ENCODE measurements at regions not wholly inside any gene's neighbourhood (a gene's known extent, or its start where the extent isn't known, plus 50 kb on each side); places are given as distances from the start of the nearest gene placed in this dataset.
A peak's percentile ranks its signal among the peaks of the same experiment; 100 is the strongest.

DNA sequence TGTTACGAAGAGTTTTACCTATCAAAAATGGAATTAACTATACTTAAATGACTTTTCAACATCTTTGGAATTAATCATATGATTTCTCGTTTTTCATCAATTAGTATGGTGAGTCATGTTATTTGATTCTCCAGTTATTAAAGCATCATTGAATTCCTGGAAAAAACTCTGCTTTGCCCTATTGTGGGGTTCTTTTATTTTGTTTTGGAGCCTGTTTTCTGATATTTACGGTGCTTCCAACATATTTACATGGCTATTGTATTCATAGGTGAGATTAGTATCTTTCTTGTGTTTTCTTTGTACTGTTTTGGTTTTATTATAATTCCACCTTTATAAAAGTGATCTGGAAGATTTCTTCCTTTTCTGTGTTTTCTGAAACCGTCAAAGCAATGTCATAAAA, 902.7 kb downstream of the TBC1D22A start:
- Histone ChIP-seq H3K4me1 (replicated peaks in 1 of 2) (no peaks in the 10 kb centered on the region), H3K27ac (no peak overlapping the region), H3K4me3 (no peak overlapping the region)
- in situ Hi-C loops (cut with MboI; ENCODE audit: low pct_unique_long_range_greater_than_20kb in 2 of 9, low sequenced_read_pairs in 9 of 9, unreplicated experiment in 9 of 9), result no loop called here
- no peak for ATAC-seq (replicated peaks in 6 of 8)
- WGBS, 10 experiments, result 2 to 88% (median 39%) methylated on average over 3 to 4 of the region's 4 CpGs

GRCh38 chr22:47663615-47664605, 901.5 kb downstream of the TBC1D22A start:
- Histone ChIP-seq H3K4me3 (no peak overlapping the region), H3K27ac (no peak overlapping the region), H3K4me1 (replicated peaks in 1 of 2) (no peaks in the 10 kb centered on the region)
- 7 to 82% (median 39%) methylated on average over 2 to 11 of the region's 14 CpGs for WGBS, 10 experiments
- in situ Hi-C loops (cut with MboI; ENCODE audit: low pct_unique_long_range_greater_than_20kb in 2 of 9, low sequenced_read_pairs in 9 of 9, unreplicated experiment in 9 of 9), result no loop called here
- ATAC-seq (replicated peaks in 6 of 8), result no peak

GRCh38 chr22:47659467-47660223, 897.2 kb downstream of the TBC1D22A start:
- 0 to 42% (median 11%) methylated on average over 1 to 3 of the region's 3 CpGs; no CpG with 5 or more reads in 1 of the 10 experiments for WGBS, 10 experiments
- Histone ChIP-seq H3K27ac (no peak overlapping the region), H3K4me3 (no peak overlapping the region), H3K4me1 (replicated peaks in 1 of 2) (no peaks in the 10 kb centered on the region)
- peak in 3 of 8 experiments; percentile 67 to 87 (median 87) for ATAC-seq (replicated peaks in 6 of 8)
- in situ Hi-C loops (cut with MboI; ENCODE audit: low pct_unique_long_range_greater_than_20kb in 2 of 9, low sequenced_read_pairs in 9 of 9, unreplicated experiment in 9 of 9), result no loop called here

GRCh38 chr22:47658182-47658581, 895.7 kb downstream of the TBC1D22A start:
- Histone ChIP-seq H3K4me1 (replicated peaks in 1 of 2) (no peaks in the 10 kb centered on the region), H3K4me3 (no peak overlapping the region), H3K27ac (no peak overlapping the region)
- no peak for ATAC-seq (replicated peaks in 6 of 8)
- in situ Hi-C loops (cut with MboI; ENCODE audit: low pct_unique_long_range_greater_than_20kb in 2 of 9, low sequenced_read_pairs in 9 of 9, unreplicated experiment in 9 of 9), result no loop called here
- WGBS, 10 experiments, result 24 to 100% (median 57%) methylated on average over 1 to 4 of the region's 5 CpGs; no CpG with 5 or more reads in 2 of the 10 experiments

DNA sequence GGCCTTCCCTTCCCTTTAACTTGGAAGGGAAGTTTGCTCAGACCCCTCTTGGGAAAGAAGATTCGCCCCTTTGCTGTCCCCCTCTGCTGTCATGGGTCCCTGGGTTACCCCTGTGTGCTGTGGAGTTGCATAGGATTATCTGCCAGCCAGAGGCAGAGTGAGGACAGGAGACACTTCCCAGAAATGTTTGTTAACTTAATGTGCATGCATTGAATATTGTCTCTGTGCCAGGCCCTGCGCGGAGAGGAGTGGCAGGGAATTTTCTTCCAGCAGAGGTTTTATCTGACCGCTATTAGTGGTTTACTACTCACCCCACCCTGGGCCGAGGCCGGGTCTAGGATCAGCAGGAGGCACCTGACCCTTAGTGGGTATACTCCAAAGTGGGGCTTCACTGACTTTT, 894.8 kb downstream of the TBC1D22A start:
- in situ Hi-C loops (cut with MboI; ENCODE audit: low pct_unique_long_range_greater_than_20kb in 2 of 9, low sequenced_read_pairs in 9 of 9, unreplicated experiment in 9 of 9), result no loop called here
- Histone ChIP-seq H3K27ac (no peak overlapping the region), H3K4me3 (no peak overlapping the region), H3K4me1 (replicated peaks in 1 of 2) (no peaks in the 10 kb centered on the region)
- peak in 3 of 8 experiments; percentile 61 to 64 (median 64) for ATAC-seq (replicated peaks in 6 of 8)
- 0 to 70% (median 29%) methylated on average over 2 to 4 of the region's 6 CpGs; no CpG with 5 or more reads in 2 of the 10 experiments for WGBS, 10 experiments

GRCh38 chr22:47656806-47657205, 894.4 kb downstream of the TBC1D22A start:
- in situ Hi-C loops (cut with MboI; ENCODE audit: low pct_unique_long_range_greater_than_20kb in 2 of 9, low sequenced_read_pairs in 9 of 9, unreplicated experiment in 9 of 9), result no loop called here
- Histone ChIP-seq H3K27ac (no peak overlapping the region), H3K4me3 (no peak overlapping the region), H3K4me1 (replicated peaks in 1 of 2) (no peaks in the 10 kb centered on the region)
- no peak for ATAC-seq (replicated peaks in 6 of 8)
- WGBS, 10 experiments, result 10 to 89% (median 21%) methylated on average over 1 to 5 of the region's 8 CpGs; no CpG with 5 or more reads in 4 of the 10 experiments

- WGBS, 10 experiments, result 0 to 63% (median 37%) methylated on average over 1 to 3 of the region's 3 CpGs
- no peak for ATAC-seq (replicated peaks in 6 of 8)
- Histone ChIP-seq H3K4me3 (no peak overlapping the region), H3K4me1 (replicated peaks in 1 of 2) (no peaks in the 10 kb centered on the region), H3K27ac (no peak overlapping the region)
- in situ Hi-C loops (cut with MboI; ENCODE audit: low pct_unique_long_range_greater_than_20kb in 2 of 9, low sequenced_read_pairs in 9 of 9, unreplicated experiment in 9 of 9), result no loop called here
These were observed 893.5 kb downstream of the TBC1D22A start for GRCh38 chr22:47655930-47656329.

DNA sequence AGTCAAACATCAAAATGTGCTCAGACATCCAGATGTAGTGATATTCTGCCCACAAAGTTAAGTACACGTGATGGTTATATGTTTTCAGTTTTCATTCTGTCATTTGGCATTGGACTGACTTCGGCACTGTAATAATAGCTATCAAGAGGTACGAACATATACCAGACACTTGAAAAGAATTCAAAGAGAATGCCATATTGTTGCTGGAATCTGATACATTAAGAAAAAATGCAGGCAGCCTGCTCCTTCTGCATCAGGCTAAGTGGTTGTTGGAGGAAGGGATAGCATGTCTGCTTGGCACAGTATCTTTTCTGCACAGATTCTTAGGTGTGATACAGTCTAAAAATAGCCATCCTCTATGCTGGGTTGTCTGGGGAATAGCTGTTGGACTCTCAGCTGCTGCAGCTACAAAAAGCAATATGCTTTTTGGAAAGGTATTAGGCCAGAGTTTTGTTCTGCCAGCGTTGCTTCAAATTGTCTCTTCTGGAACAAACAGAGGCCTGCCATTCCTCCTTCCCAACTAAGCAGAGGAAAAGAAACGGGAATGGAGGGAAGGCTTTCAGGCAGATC, 892.6 kb downstream of the TBC1D22A start:
- no peak overlapping the region for H3K27ac ChIP-seq
- in situ Hi-C loops (cut with MboI; ENCODE audit: low pct_unique_long_range_greater_than_20kb in 2 of 9, low sequenced_read_pairs in 9 of 9, unreplicated experiment in 9 of 9), result no loop called here
- WGBS, 10 experiments, result 0 to 72% (median 9%) methylated on average over 2 to 4 of the region's 5 CpGs; no CpG with 5 or more reads in 2 of the 10 experiments
- ATAC-seq (replicated peaks in 6 of 8), result no peak
- no peaks in the 10 kb centered on the region for H3K4me1 ChIP-seq (replicated peaks in 1 of 2)
- no peak overlapping the region for H3K4me3 ChIP-seq

DNA sequence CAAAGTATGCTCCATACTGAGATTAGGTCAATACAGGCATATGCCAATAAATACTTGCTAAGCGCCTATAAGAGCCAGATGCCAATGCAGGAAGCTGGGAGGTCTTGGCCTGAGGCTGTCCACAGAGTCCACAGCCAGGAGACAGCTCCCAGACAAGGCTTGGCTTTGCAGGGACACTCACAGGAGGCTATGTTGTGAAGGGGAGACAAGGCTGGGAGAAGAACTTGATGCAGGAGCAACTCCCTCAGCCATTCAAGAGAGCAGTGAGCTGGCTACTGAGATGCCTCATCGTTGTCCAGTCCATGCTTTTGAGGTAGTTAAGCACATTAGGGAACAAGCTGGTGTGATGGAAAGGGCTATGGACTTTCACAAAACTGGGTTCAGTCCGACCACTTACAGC, 891.5 kb downstream of the TBC1D22A start:
- Histone ChIP-seq H3K4me1 (replicated peaks in 1 of 2) (no peaks in the 10 kb centered on the region), H3K4me3 (no peak overlapping the region), H3K27ac (no peak overlapping the region)
- in situ Hi-C loops (cut with MboI; ENCODE audit: low pct_unique_long_range_greater_than_20kb in 2 of 9, low sequenced_read_pairs in 9 of 9, unreplicated experiment in 9 of 9), result no loop called here
- ATAC-seq (replicated peaks in 6 of 8), result no peak
- 0 to 40% (median 6%) methylated on average over 1 to 3 of the region's 3 CpGs; no CpG with 5 or more reads in 3 of the 10 experiments for WGBS, 10 experiments

DNA sequence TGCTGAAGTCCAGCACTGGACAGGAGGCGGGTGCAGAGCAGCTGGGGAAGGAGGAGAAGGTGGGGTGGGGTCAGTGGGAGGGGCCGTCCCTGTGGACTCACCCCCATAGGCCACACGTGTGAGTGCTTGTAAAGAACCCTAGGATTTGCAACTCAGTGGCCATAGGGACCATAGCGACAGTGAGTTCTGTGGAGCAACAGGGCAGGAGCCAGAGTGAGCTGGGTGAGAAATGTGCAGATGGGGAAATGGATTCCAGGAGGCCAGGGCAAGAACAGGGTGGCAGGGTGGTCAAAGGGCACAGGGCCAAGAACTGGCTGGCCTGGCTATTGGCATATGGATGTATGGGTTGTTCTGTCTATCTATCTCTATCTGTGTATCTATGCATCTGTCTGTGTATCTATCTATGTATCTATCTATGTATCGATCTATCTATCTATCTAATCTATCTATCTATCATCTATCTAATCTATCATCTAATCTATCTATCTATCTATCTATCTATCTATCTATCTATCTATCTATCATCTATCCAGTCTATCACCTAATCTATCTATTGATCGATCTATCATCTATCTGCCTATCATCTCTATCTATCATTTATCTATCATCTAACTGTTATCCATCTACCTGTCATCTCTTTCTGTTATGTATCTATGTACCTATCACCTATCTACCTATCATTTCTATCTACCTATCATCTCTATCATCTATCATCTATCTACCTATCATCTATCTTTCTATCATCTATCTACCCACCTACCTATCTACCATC, 889.0 kb downstream of the TBC1D22A start:
- 0 to 89% (median 51%) methylated on average over 1 to 3 of the region's 6 CpGs; no CpG with 5 or more reads in 1 of the 10 experiments for WGBS, 10 experiments
- ATAC-seq (replicated peaks in 6 of 8), result no peak
- in situ Hi-C loops (cut with MboI; ENCODE audit: low pct_unique_long_range_greater_than_20kb in 2 of 9, low sequenced_read_pairs in 9 of 9, unreplicated experiment in 9 of 9), result no loop called here
- Histone ChIP-seq H3K27ac (no peak overlapping the region), H3K4me3 (no peak overlapping the region), H3K4me1 (replicated peaks in 1 of 2) (no peaks in the 10 kb centered on the region)

DNA sequence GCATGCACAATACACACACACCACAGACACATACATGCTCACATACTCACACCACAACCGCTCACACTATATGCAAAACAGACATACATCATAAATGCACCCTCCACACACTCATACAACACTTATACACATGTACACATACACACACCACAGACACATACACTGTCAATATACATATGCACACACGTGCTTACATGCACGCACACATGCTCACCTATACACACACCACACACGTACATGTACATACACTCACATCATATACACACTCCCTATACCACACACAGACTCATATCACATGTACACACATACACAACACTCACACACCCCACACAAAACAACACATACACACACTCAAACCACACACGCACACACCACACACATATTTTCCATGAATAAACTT, 885.3 kb downstream of the TBC1D22A start:
- in situ Hi-C loops (cut with MboI; ENCODE audit: low pct_unique_long_range_greater_than_20kb in 2 of 9, low sequenced_read_pairs in 9 of 9, unreplicated experiment in 9 of 9), result no loop called here
- 60 to 92% (median 80%) methylated on average over 1 to 4 of the region's 5 CpGs; no CpG with 5 or more reads in 2 of the 10 experiments for WGBS, 10 experiments
- Histone ChIP-seq H3K4me3 (no peak overlapping the region), H3K4me1 (replicated peaks in 1 of 2) (no peaks in the 10 kb centered on the region), H3K27ac (no peak overlapping the region)
- ATAC-seq (replicated peaks in 6 of 8), result no peak

- in situ Hi-C loops (cut with MboI; ENCODE audit: low pct_unique_long_range_greater_than_20kb in 2 of 9, low sequenced_read_pairs in 9 of 9, unreplicated experiment in 9 of 9), result no loop called here
- Histone ChIP-seq H3K4me3 (no peak overlapping the region), H3K27ac (no peak overlapping the region), H3K4me1 (replicated peaks in 1 of 2) (no peaks in the 10 kb centered on the region)
- ATAC-seq (replicated peaks in 6 of 8), result no peak
- 0 to 100% (median 33%) methylated on average over 1 to 2 of the region's 3 CpGs; no CpG with 5 or more reads in 4 of the 10 experiments for WGBS, 10 experiments
These were observed 884.7 kb downstream of the TBC1D22A start for GRCh38 chr22:47647181-47647580.
